BJ (cell line): ENCODE measurements at regions not wholly inside any gene's neighbourhood (a gene's known extent, or its start where the extent isn't known, plus 50 kb on each side); places are given as distances from the start of the nearest gene placed in this dataset.

Experiments
- CTCF ChIA-PET: fragments of 350-600 bp; formaldehyde crosslinking; extraction: SDS; loops from one replicate; lab custom pipeline; 2021; ENCODE audit warnings: antibody characterized with exemption, inconsistent platforms; lab: Yijun Ruan, JAX
- POLR2A ChIA-PET: fragments of 300-600 bp; sonication (Branson Sonifier 250); formaldehyde crosslinking; extraction: SDS; loops from one replicate; lab custom pipeline; 2021; ENCODE audit warnings: antibody characterized with exemption; lab: Charles Lee
- DNase-seq: peaks from one replicate; pipeline ENCODE4 v3.0.0-alpha.2; 2011; ENCODE audit warnings: low read depth
- H3K27me3 ChIP-seq: 2 replicates; pipeline ENCODE4 v1.6.0; 2011; ENCODE audit warnings: low read length; ENCODE audit not compliant: control insufficient read depth, insufficient read depth
- H3K36me3 ChIP-seq: 2 replicates; pipeline ENCODE4 v1.5.1; 2011; ENCODE audit warnings: low read length; ENCODE audit not compliant: control insufficient read depth, insufficient read depth
- H3K4me3 ChIP-seq: 2 replicates; pipeline ENCODE4 v1.5.1; 2011; ENCODE audit warnings: low read depth, mild to moderate bottlenecking, control low read depth, low read length
- CTCF ChIP-seq: IDR thresholded peaks from 2 replicates; pipeline ENCODE4 v1.5.1; 2011; ENCODE audit warnings: low read depth, mild to moderate bottlenecking, control low read depth, inconsistent platforms, low read length, moderate library complexity; ENCODE audit not compliant: insufficient read depth

- DNase-seq, result no peak
- no peak for TF ChIP-seq CTCF
- H3K4me3 ChIP-seq, result no peak overlapping the region
- H3K36me3 ChIP-seq, result no peaks in the 10 kb centered on the region
- ChIA-PET CTCF (no interaction called here), POLR2A (no interaction called here)
- no peaks in the 10 kb centered on the region for H3K27me3 ChIP-seq
These were observed 170.8 kb upstream of the CADM1 start for GRCh38 chr11:115674937-115675544.

- Histone ChIP-seq H3K27me3 (no peaks in the 10 kb centered on the region), H3K4me3 (no peak overlapping the region), H3K36me3 (no peaks in the 10 kb centered on the region)
- no peak for DNase-seq
- CTCF ChIA-PET, result no interaction called here
- POLR2A ChIA-PET, result no interaction called here
- TF ChIP-seq CTCF, result no peak
These were observed 170.1 kb upstream of the CADM1 start for GRCh38 chr11:115674176-115674936.

GRCh38 chr11:115673720-115674119 lies 169.5 kb upstream of the CADM1 start:
- POLR2A ChIA-PET, result interaction anchor here (0.8 kb wide), 1 partner anchor 31 kb away, joined by 3 read pairs; no protein-coding TSS in a partner anchor
- Histone ChIP-seq H3K36me3 (no peaks in the 10 kb centered on the region), H3K27me3 (no peaks in the 10 kb centered on the region), H3K4me3 (no peak overlapping the region)
- no peak for DNase-seq
- CTCF ChIA-PET, result no interaction called here
- TF ChIP-seq CTCF, result no peak

GRCh38 chr11:115672999-115673411 lies 168.8 kb upstream of the CADM1 start:
- POLR2A ChIA-PET, result interaction anchor here (0.8 kb wide), 1 partner anchor 30 kb away, joined by 3 read pairs; no protein-coding TSS in a partner anchor
- CTCF ChIA-PET, result no interaction called here
- no peak for TF ChIP-seq CTCF

GRCh38 chr11:115672412-115672811 lies 168.2 kb upstream of the CADM1 start:
- CTCF ChIA-PET, result no interaction called here
- POLR2A ChIA-PET, result no interaction called here
- TF ChIP-seq CTCF, result no peak
- H3K36me3 ChIP-seq, result no peaks in the 10 kb centered on the region
- H3K4me3 ChIP-seq, result no peak overlapping the region
- no peak for DNase-seq
- no peaks in the 10 kb centered on the region for H3K27me3 ChIP-seq

More at GRCh38 chr11:115672999-115673411, 168.8 kb upstream of the CADM1 start:
- no peaks in the 10 kb centered on the region for H3K27me3 ChIP-seq
- peak; percentile 66 for DNase-seq
- no peaks in the 10 kb centered on the region for H3K36me3 ChIP-seq
- H3K4me3 ChIP-seq, result no peak overlapping the region
